Limb (tissue), 2 donors: ENCODE measurements at regions not wholly inside any gene's neighbourhood (a gene's known extent, or its start where the extent isn't known, plus 50 kb on each side); places are given as distances from the start of the nearest gene placed in this dataset.
A peak's percentile ranks its signal among the peaks of the same experiment; 100 is the strongest.
"Not testable (repeated sequence)": the region's sequence is repeated elsewhere in the genome, so short reads cannot be mapped to it uniquely, and the experiment has no call there.

Experiments
- DNase-seq, 2 donors: peaks; one replicate each; pipeline ENCODE4 v3.0.0-alpha.2; 2016; ENCODE audit errors: extremely low spot score in 2 of 2

- no peak for DNase-seq
Measured at GRCh38 chr2:130251873-130252620, 53.8 kb upstream of the TUBA3E start.

- DNase-seq, result peak in 1 of 2 donors; percentile 70
Measured at GRCh38 chr2:130251535-130251872, 53.3 kb upstream of the TUBA3E start.

- DNase-seq, result not testable (repeated sequence)
Measured at GRCh38 chr2:130248355-130248754, 50.1 kb upstream of the TUBA3E start.
